Stomach smooth muscle (tissue), 2 donors: ENCODE measurements at regions not wholly inside any gene's neighbourhood (a gene's known extent, or its start where the extent isn't known, plus 50 kb on each side); places are given as distances from the start of the nearest gene placed in this dataset.

Experiments used
- H3K27ac ChIP-seq: one replicate; pipeline ENCODE4 v1.7.0; 2013; ENCODE audit warnings: mild to moderate bottlenecking, low read length, inconsistent platforms
- H3K27me3 ChIP-seq, 2 donors: one replicate each; pipeline ENCODE4 v1.7.0; 2013; ENCODE audit warnings: low read length in 2 of 2; ENCODE audit not compliant: insufficient read depth in 2 of 2, control insufficient read depth in 1 of 2
- H3K36me3 ChIP-seq, 2 donors: one replicate each; pipeline ENCODE4 v1.7.0; 2013; ENCODE audit warnings: low read length in 2 of 2; ENCODE audit not compliant: control insufficient read depth in 2 of 2, insufficient read depth in 2 of 2
- H3K4me1 ChIP-seq: one replicate; pipeline ENCODE4 v1.7.0; 2013; ENCODE audit warnings: low read length; ENCODE audit not compliant: control insufficient read depth, insufficient read depth
- H3K4me3 ChIP-seq, 2 donors: one replicate each; pipeline ENCODE4 v1.7.0; 2013; ENCODE audit warnings: low read length in 2 of 2
- H3K9ac ChIP-seq, 2 donors: one replicate each; pipeline ENCODE4 v1.7.0; 2013; ENCODE audit warnings: low read length in 2 of 2, mild to moderate bottlenecking in 1 of 2
- H3K9me3 ChIP-seq, 2 donors: one replicate each; pipeline ENCODE4 v1.7.0; 2013; ENCODE audit warnings: low read length in 2 of 2; ENCODE audit not compliant: control insufficient read depth in 2 of 2
- donor health status: healthy.
- donor health status: Pancreatic carcinoma.

DNA sequence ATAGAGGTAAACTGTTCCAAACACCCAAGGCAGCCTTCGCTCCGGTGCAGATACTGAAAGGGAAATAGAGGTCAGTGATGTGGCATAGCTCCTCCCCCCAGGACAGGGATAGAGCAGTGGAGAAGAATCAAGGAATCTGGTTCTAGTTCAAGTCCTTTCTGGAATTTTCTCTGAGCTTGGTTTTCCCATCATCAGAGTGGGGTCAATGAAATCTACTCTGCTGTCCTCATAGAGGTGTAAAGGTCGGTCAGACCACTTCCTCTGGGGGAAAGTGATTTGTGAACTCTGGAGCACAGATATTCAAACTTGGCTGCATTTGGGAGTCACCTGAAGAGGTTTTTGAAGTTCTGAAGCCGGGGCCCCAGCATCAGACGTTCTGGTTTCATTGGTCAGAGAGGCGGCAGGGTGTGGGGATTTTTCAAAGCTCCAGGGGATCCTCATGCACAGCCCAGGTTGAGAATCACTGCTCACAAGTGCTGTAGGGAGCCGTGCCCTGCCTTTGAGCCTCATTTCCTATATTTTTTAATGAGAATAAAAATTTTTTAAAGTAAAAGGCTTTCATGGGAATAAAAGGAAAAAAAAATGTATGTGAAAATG, 105.7 kb upstream of the RAD23B start:
- Histone ChIP-seq H3K9me3 (peaks cover 0 to 4% of the 10 kb centered on the region in 2 donors), H3K4me1 (peaks cover 10% of the 10 kb centered on the region), H3K27ac (peak overlapping the region; percentile 31), H3K27me3 (peaks cover 0 to 7% of the 10 kb centered on the region in 2 donors), H3K36me3 (no peaks in the 10 kb centered on the region), H3K4me3 (peak overlapping the region in 1 of 2 donors; percentile 15), H3K9ac (no peak overlapping the region)

DNA sequence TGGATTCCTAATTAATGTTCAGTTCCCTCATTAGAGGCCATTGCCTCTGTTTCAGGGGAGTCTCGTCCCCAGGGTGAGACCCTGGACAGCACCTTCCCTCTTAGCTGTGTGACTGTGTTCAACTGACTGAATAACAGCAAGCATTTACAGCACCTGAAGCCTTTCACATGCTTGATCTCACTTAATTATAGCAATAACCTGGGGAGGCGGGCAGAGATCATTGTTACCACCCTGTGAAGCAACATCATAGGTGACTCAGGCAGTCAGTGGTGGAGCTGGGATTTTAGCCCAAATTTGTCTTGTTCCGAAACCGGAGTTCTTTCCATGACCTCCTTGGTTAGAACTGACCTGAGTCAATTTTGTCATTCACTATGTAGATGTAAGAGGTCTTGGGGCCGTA, 105.2 kb upstream of the RAD23B start:
- Histone ChIP-seq H3K9me3 (peaks cover 0 to 4% of the 10 kb centered on the region in 2 donors), H3K27ac (no peak overlapping the region), H3K27me3 (peaks cover 0 to 7% of the 10 kb centered on the region in 2 donors), H3K4me1 (peaks cover 10% of the 10 kb centered on the region), H3K36me3 (no peaks in the 10 kb centered on the region), H3K4me3 (no peak overlapping the region), H3K9ac (no peak overlapping the region)

DNA sequence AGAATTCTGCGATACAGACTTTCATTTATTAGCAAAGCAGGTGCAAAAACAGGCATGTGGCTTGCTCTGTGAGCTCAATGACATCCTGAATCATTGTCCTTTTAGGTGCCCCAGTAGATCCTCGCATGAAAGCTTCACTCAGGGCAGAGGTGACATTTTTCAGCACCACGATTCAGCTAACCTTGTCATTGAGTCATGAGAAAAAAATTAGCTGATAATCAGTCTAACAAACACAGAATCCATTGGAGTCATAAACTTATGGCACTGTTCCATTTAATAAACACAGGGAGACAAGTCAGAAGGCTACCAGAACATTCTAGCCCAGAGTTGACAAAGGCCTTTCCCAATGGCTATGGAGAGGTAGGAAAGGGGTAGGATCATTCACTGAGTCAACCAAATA, 104.8 kb upstream of the RAD23B start:
- H3K27ac ChIP-seq = no peak overlapping the region
- H3K4me1 ChIP-seq = peaks cover 10% of the 10 kb centered on the region
- no peak overlapping the region for H3K4me3 ChIP-seq
- H3K9ac ChIP-seq = no peak overlapping the region
- no peaks in the 10 kb centered on the region for H3K36me3 ChIP-seq
- peaks cover 0 to 7% of the 10 kb centered on the region in 2 donors for H3K27me3 ChIP-seq
- H3K9me3 ChIP-seq = peaks cover 1 to 4% of the 10 kb centered on the region in 2 donors

DNA sequence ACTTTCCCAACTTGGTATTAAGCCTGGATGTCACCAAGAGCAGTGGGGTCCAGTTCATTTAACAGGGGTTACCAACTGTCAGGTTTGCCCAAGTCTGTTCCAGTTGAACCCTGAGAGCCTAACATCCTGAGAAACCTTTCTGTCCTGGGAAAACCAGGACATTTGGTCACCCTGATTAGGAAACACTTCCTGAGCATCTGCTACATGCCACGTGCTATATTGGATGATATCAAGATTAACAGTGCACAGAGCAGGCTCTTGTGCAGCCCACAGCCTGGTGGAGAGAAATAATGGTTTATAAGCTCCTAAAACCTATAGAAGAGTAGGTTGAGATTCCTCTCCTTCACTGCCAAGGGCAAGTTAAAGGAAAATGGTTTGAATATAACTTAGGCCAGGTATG, 102.9 kb upstream of the RAD23B start:
- H3K9me3 ChIP-seq = peaks cover 3 to 4% of the 10 kb centered on the region in 2 donors
- no peaks in the 10 kb centered on the region for H3K36me3 ChIP-seq
- no peak overlapping the region for H3K9ac ChIP-seq
- H3K4me1 ChIP-seq = peaks cover 10% of the 10 kb centered on the region
- no peak overlapping the region for H3K27ac ChIP-seq
- peaks cover 0 to 7% of the 10 kb centered on the region in 2 donors for H3K27me3 ChIP-seq
- no peak overlapping the region for H3K4me3 ChIP-seq

DNA sequence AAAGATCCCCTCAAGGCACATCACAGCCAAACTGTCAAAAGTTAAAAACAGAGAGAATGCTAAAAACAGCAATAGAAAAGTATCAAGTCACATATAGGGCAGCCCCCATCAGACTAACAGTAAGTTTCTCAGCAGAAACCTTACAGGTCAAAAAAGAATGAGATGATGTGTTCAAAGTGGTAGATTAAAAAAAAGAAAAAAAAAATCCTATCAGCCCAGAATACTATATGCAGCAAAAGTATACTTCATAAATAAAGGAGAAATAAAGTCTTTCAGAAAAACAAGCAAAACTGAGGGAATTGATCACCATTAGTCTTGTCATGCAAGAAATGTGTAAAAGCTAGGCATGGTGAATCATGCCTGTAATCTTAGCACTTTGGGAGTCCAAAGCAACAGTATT, 99.9 kb upstream of the RAD23B start:
- Histone ChIP-seq H3K4me3 (no peak overlapping the region), H3K27ac (no peak overlapping the region), H3K9ac (no peak overlapping the region)

DNA sequence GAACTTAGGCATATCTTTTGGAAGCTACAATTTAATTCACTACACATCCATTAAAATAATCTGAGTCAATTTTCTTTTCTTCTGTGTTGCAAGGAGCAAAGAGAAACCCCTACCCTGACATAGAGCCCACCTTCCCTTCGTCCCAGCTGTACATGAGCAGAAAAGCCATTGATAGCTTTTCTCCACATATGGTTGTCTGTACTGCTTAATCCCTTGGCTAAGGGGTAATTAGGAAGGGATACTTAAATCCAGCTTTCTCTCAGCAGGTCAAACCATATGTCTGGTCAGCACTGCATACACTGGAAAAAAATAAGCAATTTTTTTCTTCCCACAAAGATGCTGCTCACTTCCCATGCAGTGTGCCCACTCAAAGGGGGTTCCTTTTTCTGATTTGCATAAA, 94.7 kb upstream of the RAD23B start:
- Histone ChIP-seq H3K4me3 (no peak overlapping the region), H3K9ac (no peak overlapping the region), H3K36me3 (no peaks in the 10 kb centered on the region), H3K27ac (no peak overlapping the region), H3K27me3 (no peaks in the 10 kb centered on the region), H3K9me3 (peaks cover 0 to under 1% of the 10 kb centered on the region in 2 donors), H3K4me1 (no peaks in the 10 kb centered on the region)

More for the DNA sequence above, 99.9 kb upstream of the RAD23B start:
- Histone ChIP-seq H3K4me1 (no peaks in the 10 kb centered on the region), H3K36me3 (no peaks in the 10 kb centered on the region), H3K27me3 (peaks cover 0 to 7% of the 10 kb centered on the region in 2 donors), H3K9me3 (peaks cover 3 to 4% of the 10 kb centered on the region in 2 donors)

DNA sequence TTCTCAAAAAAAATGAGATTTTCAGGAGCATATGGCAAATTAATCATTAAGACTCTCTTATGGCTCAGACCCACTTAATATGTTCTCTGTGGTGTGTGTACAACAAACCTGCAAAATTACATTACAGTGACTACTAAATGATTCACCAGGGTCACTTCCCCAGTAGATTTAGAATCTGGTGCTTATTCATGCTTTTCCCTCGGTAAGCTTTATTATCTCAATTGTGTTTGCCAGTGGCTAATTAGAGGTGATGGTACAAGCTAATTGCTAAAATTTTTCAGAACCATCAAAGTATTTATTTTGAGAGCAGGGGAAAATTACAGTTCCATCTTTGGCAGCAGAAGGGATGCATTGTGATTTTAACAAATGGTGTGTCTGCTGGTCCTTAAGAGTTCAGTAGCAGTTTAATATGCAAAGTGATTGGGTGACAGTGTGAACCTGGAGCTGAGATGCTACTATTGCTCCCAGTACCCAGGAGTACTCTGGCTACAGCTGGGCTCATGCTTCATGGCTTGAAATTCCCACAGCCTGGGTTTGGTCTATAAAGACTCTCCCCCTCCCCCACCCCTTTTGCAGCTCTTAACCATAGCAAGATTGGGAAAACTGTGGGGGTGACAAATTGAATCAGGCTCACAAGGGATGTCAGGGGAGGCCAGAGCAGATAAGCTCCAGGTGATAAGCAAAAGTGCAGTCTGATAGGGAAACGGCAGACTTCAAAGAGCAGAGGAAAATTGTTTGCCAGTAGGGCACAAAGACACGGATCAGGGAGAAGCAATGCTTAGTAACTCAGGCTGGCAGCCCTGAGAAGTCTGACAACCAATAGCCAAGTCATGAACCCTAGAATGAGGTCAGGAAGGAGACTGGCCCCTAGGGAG, 92.8 kb upstream of the RAD23B start:
- Histone ChIP-seq H3K9ac (no peak overlapping the region), H3K4me3 (no peak overlapping the region), H3K9me3 (no peaks in the 10 kb centered on the region), H3K36me3 (no peaks in the 10 kb centered on the region), H3K4me1 (no peaks in the 10 kb centered on the region), H3K27ac (no peak overlapping the region), H3K27me3 (no peaks in the 10 kb centered on the region)

DNA sequence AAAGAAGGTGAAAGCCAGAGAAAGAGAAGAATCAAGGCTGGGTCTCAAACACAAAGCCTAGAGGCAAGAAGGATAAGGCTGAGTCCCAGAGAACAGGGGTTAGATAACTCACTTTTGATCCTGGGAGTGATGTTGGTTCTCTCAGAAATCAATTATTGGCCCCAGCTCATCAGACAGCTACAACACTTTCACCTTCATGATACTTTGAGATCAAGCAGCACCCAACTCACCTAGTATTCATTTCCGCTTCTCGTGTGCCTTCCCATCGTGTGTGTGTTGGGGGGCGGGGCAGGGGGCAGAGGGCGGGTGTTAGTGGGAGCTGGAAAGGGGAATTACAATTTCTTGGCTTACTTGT, 92.2 kb upstream of the RAD23B start:
- H3K4me1 ChIP-seq = no peaks in the 10 kb centered on the region
- no peak overlapping the region for H3K9ac ChIP-seq

DNA sequence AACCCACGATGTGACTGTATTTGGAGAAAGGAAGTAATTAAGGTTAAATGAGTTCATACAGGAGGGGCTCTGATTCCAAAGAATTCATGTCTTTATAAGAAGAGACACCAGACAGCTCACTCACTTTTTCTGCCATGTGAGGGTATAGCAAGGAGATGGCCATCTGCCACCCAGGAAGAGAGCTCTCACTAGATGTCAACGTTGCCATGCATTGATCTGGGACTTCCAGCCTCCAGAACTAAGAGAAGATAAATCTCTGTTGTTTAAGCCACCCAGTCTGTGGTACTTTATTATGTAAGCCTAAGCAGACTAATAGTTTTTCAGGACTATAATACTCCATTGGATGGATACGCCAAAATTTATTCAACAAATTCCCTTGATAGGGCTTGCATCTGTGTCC, 89.8 kb upstream of the RAD23B start:
- Histone ChIP-seq H3K4me3 (no peak overlapping the region), H3K4me1 (no peaks in the 10 kb centered on the region), H3K9ac (no peak overlapping the region), H3K27ac (no peak overlapping the region), H3K9me3 (no peaks in the 10 kb centered on the region), H3K36me3 (no peaks in the 10 kb centered on the region), H3K27me3 (peaks cover 0 to 2% of the 10 kb centered on the region in 2 donors)

More for the DNA sequence above, 92.2 kb upstream of the RAD23B start:
- H3K36me3 ChIP-seq = no peaks in the 10 kb centered on the region
- H3K9me3 ChIP-seq = no peaks in the 10 kb centered on the region
- H3K27me3 ChIP-seq = no peaks in the 10 kb centered on the region
- H3K27ac ChIP-seq = no peak overlapping the region
- no peak overlapping the region for H3K4me3 ChIP-seq

DNA sequence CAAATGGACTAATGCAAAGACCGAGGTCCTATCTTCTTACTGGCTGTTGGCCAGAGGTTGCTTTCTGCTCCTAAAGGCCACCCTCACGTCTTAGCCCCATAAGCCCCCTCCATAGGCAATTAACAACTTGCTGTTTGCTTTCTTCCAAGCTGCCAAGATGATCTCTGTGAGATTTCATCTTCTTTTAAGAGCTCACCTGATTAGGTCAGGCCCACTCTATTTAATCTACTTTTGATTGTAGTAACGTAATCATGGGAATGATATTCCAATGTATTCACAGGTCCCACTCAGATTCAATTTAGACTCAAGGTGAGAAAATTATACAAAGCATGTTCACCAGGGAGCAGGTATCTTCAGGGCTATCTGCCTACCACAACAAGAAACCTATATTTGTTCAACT, 84.4 kb upstream of the RAD23B start:
- Histone ChIP-seq H3K27me3 (peaks cover 0 to 2% of the 10 kb centered on the region in 2 donors), H3K4me3 (no peak overlapping the region), H3K9me3 (no peaks in the 10 kb centered on the region), H3K4me1 (no peaks in the 10 kb centered on the region), H3K27ac (no peak overlapping the region), H3K9ac (no peak overlapping the region), H3K36me3 (no peaks in the 10 kb centered on the region)

DNA sequence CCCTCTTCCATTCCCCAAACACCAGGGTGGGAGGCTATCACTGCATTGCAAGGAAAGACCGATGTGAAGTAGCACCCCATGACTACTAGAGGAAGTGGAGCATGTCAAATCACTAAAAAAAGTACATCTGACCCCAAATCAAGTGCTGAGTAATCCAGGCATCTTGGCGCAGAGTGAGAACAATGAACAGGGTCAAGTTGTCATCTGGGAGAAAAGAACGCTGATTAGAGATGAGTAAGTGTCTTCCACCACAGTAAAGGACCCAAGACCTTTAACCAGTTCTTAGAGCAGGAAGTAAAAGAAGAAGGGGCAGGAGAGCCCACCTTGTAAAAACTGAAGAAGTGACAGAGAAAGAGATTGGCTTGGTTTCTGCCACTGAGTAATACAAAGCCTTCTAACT, 75.0 kb upstream of the RAD23B start:
- no peak overlapping the region for H3K27ac ChIP-seq
- H3K9ac ChIP-seq = no peak overlapping the region
- no peaks in the 10 kb centered on the region for H3K27me3 ChIP-seq
- H3K9me3 ChIP-seq = no peaks in the 10 kb centered on the region
- H3K4me3 ChIP-seq = no peak overlapping the region
- H3K36me3 ChIP-seq = no peaks in the 10 kb centered on the region
- no peaks in the 10 kb centered on the region for H3K4me1 ChIP-seq
